ENCODE measurements at regions not wholly inside any gene's neighbourhood (a gene's known extent, or its start where the extent isn't known, plus 50 kb on each side); places are given as distances from the start of the nearest gene placed in this dataset.

DNA sequence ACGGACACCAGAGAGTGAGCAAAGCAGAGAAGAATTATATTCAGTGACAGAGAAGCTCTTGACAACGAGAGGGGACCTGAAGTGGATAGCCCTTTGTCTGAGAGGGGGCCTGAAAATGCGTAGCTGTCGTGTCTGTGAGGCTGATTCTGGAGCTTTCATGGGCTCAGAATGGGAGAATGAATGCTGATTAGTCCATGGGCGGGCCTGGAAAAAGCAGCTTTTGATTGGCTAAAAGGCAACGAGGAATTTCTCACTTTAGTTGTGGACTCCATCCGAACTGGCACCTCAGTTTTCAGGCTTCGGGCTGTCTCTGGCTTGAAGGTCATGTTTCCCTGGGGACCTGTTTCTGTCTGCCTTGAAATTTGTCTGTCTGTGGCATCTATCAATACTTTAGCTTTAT lies 487.1 kb downstream of the TECRL start:
- Histone ChIP-seq H3K27ac (no peak overlapping the region), H3K4me3 (no peak overlapping the region), H3K9me3 (no peaks in the 10 kb centered on the region), H3K27me3 (no peaks in the 10 kb centered on the region), H3K4me1 (no peaks in the 10 kb centered on the region), H3K36me3 (no peaks in the 10 kb centered on the region)
- WGBS, 2 donors (ENCODE audit: low coverage in 1 of 2), result 80 to 89% methylated on average over 8 of the region's 8 CpGs
- no peak for DNase-seq
- in situ Hi-C loops (cut with MboI; ENCODE audit: low pct_ligation_motif_present in 1 of 4, low pct_unique_long_range_greater_than_20kb in 1 of 4, low sequenced_read_pairs in 3 of 4) (no loop called here), intact Hi-C loops (cut with DNase I; ENCODE audit: low total_unique reads) (no loop called here)
- no peak for TF ChIP-seq POLR2A (IDR thresholded peaks at IDR 0.05)
- TF ChIP-seq EP300 (IDR thresholded peaks at IDR 0.05; ENCODE audit: low read depth), result no peak
- TF ChIP-seq, protein P1, sequence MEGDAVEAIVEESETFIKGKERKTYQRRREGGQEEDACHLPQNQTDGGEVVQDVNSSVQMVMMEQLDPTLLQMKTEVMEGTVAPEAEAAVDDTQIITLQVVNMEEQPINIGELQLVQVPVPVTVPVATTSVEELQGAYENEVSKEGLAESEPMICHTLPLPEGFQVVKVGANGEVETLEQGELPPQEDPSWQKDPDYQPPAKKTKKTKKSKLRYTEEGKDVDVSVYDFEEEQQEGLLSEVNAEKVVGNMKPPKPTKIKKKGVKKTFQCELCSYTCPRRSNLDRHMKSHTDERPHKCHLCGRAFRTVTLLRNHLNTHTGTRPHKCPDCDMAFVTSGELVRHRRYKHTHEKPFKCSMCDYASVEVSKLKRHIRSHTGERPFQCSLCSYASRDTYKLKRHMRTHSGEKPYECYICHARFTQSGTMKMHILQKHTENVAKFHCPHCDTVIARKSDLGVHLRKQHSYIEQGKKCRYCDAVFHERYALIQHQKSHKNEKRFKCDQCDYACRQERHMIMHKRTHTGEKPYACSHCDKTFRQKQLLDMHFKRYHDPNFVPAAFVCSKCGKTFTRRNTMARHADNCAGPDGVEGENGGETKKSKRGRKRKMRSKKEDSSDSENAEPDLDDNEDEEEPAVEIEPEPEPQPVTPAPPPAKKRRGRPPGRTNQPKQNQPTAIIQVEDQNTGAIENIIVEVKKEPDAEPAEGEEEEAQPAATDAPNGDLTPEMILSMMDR (IDR thresholded peaks at IDR 0.05), result no peak
- TF ChIP-seq POLR2AphosphoS5 (IDR thresholded peaks at IDR 0.05), result no peak

DNA sequence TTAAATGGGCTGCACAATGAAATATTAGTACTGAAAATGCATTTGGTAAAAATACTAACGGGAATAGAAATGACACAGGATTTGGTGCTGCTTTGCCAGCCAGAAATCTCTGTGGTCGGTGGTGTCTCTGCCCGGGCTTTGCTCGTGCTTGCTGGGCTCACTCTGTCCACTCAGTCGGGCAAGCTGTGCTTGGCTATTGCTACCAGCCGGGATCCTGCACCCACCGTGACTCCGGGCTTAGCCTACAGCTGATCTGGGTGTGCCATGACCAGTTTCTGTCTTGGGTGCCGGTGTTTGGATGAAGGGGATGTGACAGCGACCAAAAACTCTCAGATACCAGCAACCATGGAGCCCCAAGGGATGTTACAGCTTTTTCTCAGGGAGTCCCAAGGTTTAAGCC lies 487.7 kb downstream of the TECRL start:
- Histone ChIP-seq H3K4me1 (no peaks in the 10 kb centered on the region), H3K4me3 (no peak overlapping the region), H3K27ac (no peak overlapping the region), H3K9me3 (no peaks in the 10 kb centered on the region), H3K36me3 (no peaks in the 10 kb centered on the region), H3K27me3 (no peaks in the 10 kb centered on the region)
- WGBS, 2 donors (ENCODE audit: low coverage in 1 of 2), result 77 to 86% methylated on average over 1 to 10 of the region's 10 CpGs
- TF ChIP-seq, protein P1 (IDR thresholded peaks at IDR 0.05), result no peak
- TF ChIP-seq EP300 (IDR thresholded peaks at IDR 0.05; ENCODE audit: low read depth) (no peak), POLR2A (IDR thresholded peaks at IDR 0.05) (no peak), POLR2AphosphoS5 (IDR thresholded peaks at IDR 0.05) (no peak)
- intact Hi-C loops (cut with DNase I; ENCODE audit: low total_unique reads), result no loop called here
- in situ Hi-C loops (cut with MboI; ENCODE audit: low pct_ligation_motif_present in 1 of 4, low pct_unique_long_range_greater_than_20kb in 1 of 4, low sequenced_read_pairs in 3 of 4), result no loop called here
- DNase-seq, result no peak

GRCh38 chr4:63919636-63920365 lies 489.4 kb downstream of the TECRL start:
- no peak for DNase-seq

DNA sequence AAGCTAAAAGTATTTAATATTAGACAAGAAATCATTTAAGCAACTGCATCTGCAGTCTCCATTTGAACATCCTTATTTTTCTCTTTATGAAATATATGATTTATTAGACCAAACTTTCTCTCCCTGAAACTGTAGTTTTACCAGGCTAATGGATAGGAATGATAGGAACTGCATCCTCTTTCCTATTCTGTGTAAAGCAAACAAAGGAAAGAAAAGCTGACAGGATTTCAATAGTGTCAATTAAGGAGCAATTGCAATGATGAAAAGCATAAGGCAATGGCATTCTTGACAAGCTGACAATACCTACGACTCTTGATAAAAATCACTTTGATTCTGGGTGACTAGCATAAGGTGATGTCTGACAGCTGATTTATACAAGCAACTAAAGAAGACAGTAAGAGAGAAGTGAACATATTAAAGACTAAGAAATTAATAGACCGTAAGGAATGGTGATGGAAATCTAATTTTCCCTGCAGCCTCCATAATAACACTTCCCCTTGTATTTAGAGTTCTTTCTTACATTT lies 502.5 kb downstream of the TECRL start:
- DNase-seq, result no peak
- TF ChIP-seq POLR2A (IDR thresholded peaks at IDR 0.05), result no peak
- no peak for TF ChIP-seq POLR2AphosphoS5 (IDR thresholded peaks at IDR 0.05)
- TF ChIP-seq EP300 (IDR thresholded peaks at IDR 0.05; ENCODE audit: low read depth), result no peak
- TF ChIP-seq, protein P1 (IDR thresholded peaks at IDR 0.05), result no peak
- intact Hi-C loops (cut with DNase I; ENCODE audit: low total_unique reads) (no loop called here), in situ Hi-C loops (cut with MboI; ENCODE audit: low pct_ligation_motif_present in 1 of 4, low pct_unique_long_range_greater_than_20kb in 1 of 4, low sequenced_read_pairs in 3 of 4) (no loop called here)
- Histone ChIP-seq H3K36me3 (no peaks in the 10 kb centered on the region), H3K4me3 (no peak overlapping the region), H3K9me3 (no peaks in the 10 kb centered on the region), H3K27ac (no peak overlapping the region), H3K4me1 (no peaks in the 10 kb centered on the region), H3K27me3 (no peaks in the 10 kb centered on the region)
- 54 to 60% methylated on average over 2 of the region's 2 CpGs for WGBS, 2 donors (ENCODE audit: low coverage in 1 of 2)

More at GRCh38 chr4:63919636-63920365, 489.4 kb downstream of the TECRL start:
- no peaks in the 10 kb centered on the region for H3K27me3 ChIP-seq
- H3K4me1 ChIP-seq, result no peaks in the 10 kb centered on the region
- no peak for TF ChIP-seq EP300 (IDR thresholded peaks at IDR 0.05; ENCODE audit: low read depth)
- no peak for TF ChIP-seq POLR2AphosphoS5 (IDR thresholded peaks at IDR 0.05)
- TF ChIP-seq, protein P1 (IDR thresholded peaks at IDR 0.05), result no peak
- no peak for TF ChIP-seq POLR2A (IDR thresholded peaks at IDR 0.05)
- H3K4me3 ChIP-seq, result no peak overlapping the region
- no peaks in the 10 kb centered on the region for H3K36me3 ChIP-seq
- in situ Hi-C loops (cut with MboI; ENCODE audit: low pct_ligation_motif_present in 1 of 4, low pct_unique_long_range_greater_than_20kb in 1 of 4, low sequenced_read_pairs in 3 of 4) (no loop called here), intact Hi-C loops (cut with DNase I; ENCODE audit: low total_unique reads) (no loop called here)
- 40 to 92% methylated on average over 1 to 2 of the region's 2 CpGs for WGBS, 2 donors (ENCODE audit: low coverage in 1 of 2)
- H3K27ac ChIP-seq, result no peak overlapping the region
- H3K9me3 ChIP-seq, result no peaks in the 10 kb centered on the region
